ENCODE measurements at regions not wholly inside any gene's neighbourhood (a gene's known extent, or its start where the extent isn't known, plus 50 kb on each side); places are given as distances from the start of the nearest gene placed in this dataset.

GRCh38 chr2:149908726-149909683 lies 321.4 kb upstream of the MMADHC start:
- DNase-seq (ENCODE audit: low spot score) = no peak

DNA sequence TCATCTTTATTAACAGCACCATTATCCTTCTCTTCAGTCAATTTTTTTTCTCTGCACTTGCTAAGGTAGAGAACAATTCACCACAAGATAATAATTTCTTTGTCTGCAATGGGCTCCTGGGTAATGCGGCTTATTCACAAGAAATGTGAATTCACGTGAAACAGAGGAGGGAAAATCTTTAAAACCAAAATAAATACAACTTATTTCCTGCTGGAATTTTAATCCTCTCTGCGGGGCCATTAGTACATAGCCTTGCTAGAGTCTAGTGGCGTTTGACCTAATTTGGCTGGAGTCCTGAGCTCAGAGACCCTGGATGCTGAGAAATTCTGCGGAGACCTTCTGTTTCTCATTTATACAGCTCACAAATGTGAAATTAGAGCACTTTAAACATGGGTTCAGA lies 319.3 kb upstream of the MMADHC start:
- no peak for DNase-seq (ENCODE audit: low spot score)

- DNase-seq (ENCODE audit: low spot score) = no peak
Measured at GRCh38 chr2:149904352-149905175, 317.0 kb upstream of the MMADHC start.

DNA sequence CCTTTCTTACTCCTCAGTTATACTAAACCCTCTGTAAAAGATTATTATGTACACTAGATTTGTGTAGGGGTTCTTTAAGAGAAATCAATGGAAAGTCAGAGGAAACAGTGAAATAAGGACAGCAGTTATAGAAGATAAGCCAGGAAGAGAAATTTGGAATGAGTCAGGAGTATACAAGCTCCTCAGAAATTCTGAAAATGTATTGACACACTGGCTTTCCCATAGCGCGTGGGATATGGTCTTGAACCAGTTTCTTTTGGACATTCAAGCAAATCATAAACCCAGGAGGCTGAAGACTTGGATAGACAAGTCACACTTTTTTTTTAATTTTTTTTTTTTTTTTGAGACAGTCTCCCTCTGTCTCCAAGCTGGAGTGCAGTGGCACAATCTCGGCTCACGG lies 316.1 kb upstream of the MMADHC start:
- no peak for DNase-seq (ENCODE audit: low spot score)

GRCh38 chr2:149902081-149902480 lies 314.5 kb upstream of the MMADHC start:
- DNase-seq (ENCODE audit: low spot score) = no peak

GRCh38 chr2:149901231-149901859 lies 313.8 kb upstream of the MMADHC start:
- DNase-seq (ENCODE audit: low spot score) = no peak

- DNase-seq (ENCODE audit: low spot score) = no peak
Measured at GRCh38 chr2:149899390-149899789, 311.8 kb upstream of the MMADHC start.

DNA sequence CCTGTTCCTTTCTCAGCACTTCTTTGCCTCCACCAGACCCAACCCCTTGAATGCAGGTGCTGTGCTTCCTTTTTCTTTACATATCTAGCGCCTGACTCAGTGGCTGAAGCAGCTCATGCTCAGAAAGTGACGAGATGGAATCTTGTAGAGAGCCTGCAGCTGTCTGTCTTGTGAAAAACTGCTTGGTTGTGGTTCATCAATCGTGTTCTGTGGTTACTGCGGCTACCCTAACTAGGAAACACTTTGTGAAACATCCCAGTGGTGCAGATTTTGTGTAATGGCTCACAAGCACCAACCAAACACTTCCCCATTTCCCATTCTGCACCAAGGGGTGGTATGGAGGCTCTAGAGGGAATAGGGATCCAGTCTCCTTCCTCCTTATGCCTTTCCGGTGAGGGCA lies 307.2 kb upstream of the MMADHC start:
- peak; percentile 1 for DNase-seq (ENCODE audit: low spot score)

DNA sequence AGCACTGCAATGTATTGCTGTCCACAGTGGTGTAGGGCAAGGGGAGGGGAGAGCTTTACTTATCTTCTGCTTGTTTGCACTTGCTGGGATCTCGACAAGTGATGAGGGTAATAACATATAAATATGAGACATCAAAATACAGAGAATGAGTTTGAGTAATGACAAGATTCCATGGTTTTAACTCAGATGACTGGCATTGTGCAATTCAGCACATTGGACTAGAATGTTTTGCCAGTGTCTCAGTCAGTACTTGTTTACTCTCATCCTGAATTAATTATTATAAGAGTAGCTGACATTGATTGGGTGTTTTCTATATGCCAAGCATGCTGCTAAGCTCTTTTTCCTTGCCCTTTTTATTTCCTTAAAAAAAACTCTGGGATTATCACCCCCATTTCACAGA lies 306.7 kb upstream of the MMADHC start:
- DNase-seq (ENCODE audit: low spot score) = no peak

DNA sequence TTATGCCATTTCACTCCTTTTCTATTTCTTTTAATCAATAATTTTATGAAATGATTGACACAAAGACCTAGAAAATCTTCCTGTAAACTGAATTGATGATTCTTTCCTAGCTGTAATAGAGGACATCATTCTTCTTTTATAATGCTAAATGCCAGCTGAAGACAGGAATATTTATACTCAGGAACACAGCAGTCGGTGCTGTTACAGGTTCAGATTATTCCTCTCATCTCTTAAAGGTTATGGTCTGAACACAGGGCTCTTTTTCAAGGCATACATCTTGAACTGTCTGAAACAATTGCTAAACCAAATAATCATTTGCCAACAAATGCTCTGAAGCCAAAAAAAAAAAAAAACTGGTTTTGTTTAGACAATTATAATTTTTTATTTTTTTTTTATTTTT lies 305.0 kb upstream of the MMADHC start:
- no peak for DNase-seq (ENCODE audit: low spot score)

- DNase-seq (ENCODE audit: low spot score) = no peak
Measured at GRCh38 chr2:149885946-149886345, 298.4 kb upstream of the MMADHC start.

- no peak for DNase-seq (ENCODE audit: low spot score)
Measured at GRCh38 chr2:149885468-149885867, 297.9 kb upstream of the MMADHC start.

- DNase-seq (ENCODE audit: low spot score) = no peak
Measured at GRCh38 chr2:149884871-149885270, 297.3 kb upstream of the MMADHC start.

DNA sequence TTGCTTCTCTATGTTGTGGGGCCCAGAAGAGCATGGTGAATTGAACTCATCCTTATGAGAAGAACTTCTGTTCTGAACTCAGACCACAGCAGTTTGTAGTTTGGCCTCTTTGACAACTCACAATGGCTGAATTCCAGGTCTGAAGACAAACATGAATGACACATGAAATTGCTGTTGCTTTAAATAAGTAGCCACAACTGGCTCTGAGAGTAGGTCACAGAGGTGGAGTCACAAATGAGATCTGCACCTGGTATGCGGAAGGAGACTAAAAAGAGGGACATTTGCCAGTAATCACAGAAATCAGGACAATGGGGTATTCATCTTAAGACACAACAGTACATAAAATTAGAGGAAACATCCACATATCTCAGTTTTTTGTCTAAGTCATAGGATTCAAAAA lies 290.3 kb upstream of the MMADHC start:
- DNase-seq (ENCODE audit: low spot score) = no peak

DNA sequence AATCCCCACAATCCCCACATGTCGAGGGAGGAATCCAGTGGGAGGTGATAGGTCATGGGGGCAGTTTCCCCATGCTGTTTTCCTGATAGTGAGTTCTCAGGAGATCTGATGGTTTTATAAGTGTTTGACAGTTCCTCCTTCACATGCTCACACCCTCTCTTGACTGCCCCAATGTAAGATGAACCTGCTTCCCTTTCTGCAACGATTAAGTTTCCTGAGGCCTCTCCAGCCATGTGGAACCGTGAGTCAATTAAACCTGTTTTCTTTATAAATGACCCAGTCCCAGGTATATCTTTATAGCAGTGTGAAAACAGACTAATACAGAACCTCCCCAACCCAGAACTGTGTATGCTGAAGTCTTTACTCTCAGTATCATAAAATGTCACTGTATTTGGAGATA lies 289.5 kb upstream of the MMADHC start:
- DNase-seq (ENCODE audit: low spot score) = no peak

GRCh38 chr2:149873936-149874335 lies 286.4 kb upstream of the MMADHC start:
- no peak for DNase-seq (ENCODE audit: low spot score)

DNA sequence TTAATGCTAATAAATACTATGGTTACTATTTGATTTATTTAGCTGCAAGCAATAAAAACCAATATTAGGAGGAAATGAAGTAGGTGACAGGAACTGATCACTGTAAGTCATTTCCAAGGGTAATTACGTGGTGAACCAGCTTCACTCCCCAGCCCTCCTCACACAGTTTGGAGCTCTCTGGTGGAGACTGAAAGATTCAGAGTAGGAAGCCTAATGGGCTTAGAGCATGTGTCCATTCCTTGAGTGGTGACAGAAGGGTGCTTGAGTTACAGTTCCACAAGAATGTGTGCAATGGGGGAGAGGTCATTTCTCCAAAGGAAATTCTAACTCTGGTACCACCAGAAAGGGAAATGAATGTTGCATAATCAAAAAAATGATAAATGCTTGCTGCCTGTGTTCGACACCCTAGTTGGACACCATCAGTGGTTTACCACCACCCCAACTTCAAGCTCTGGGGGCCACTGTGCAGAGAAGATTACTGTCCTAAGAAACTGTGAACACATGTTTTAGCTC lies 285.1 kb upstream of the MMADHC start:
- DNase-seq (ENCODE audit: low spot score) = no peak

- DNase-seq (ENCODE audit: low spot score) = no peak
Measured at GRCh38 chr2:149872041-149872440, 284.5 kb upstream of the MMADHC start.

GRCh38 chr2:149871091-149871885 lies 283.7 kb upstream of the MMADHC start:
- no peak for DNase-seq (ENCODE audit: low spot score)

- DNase-seq (ENCODE audit: low spot score) = no peak
Measured at GRCh38 chr2:149863227-149863626, 275.7 kb upstream of the MMADHC start.

DNA sequence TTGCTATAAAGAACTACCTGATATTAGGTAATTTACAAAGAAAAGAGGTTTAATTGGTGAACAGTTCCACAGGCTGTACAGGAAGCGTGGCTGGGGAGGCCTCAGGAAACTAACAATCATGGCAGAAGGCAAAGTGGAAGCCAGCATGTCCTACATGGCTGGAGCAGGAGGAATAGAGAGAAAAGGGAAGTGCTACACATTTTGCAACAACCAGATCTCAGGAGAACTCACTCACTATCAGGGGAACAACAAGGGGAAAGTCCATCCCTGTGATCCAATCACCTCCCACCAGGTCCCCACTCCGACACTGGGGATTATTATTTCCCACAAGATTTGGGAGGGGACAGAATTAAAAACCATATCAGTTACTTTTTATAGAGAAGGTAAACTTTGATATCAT lies 273.5 kb upstream of the MMADHC start:
- DNase-seq (ENCODE audit: low spot score) = no peak
